Colonic mucosa (tissue), 4 donors: ENCODE measurements at regions not wholly inside any gene's neighbourhood (a gene's known extent, or its start where the extent isn't known, plus 50 kb on each side); places are given as distances from the start of the nearest gene placed in this dataset.

Source experiments
- DNase-seq: peaks from one replicate; pipeline ENCODE4 v3.0.0-alpha.2; 2020
- H3K27ac ChIP-seq: fragments of 200-600 bp; one replicate; pipeline ENCODE4 v1.8.0; 2021
- H3K27me3 ChIP-seq: fragments of 200-600 bp; one replicate; pipeline ENCODE4 v1.8.0; 2021
- H3K36me3 ChIP-seq: fragments of 200-600 bp; one replicate; pipeline ENCODE4 v1.8.0; 2021
- H3K4me1 ChIP-seq: fragments of 200-600 bp; one replicate; pipeline ENCODE4 v1.8.0; 2021; ENCODE audit warnings: mild to moderate bottlenecking
- H3K4me3 ChIP-seq: fragments of 200-600 bp; one replicate; pipeline ENCODE4 v1.8.0; 2021
- H3K9ac ChIP-seq, 2 donors: one replicate each; pipeline ENCODE4 v1.7.0; 2013; ENCODE audit warnings: control low read depth in 2 of 2, low read depth in 2 of 2, low read length in 2 of 2
- H3K9me3 ChIP-seq: fragments of 200-600 bp; one replicate; pipeline ENCODE4 v1.8.0; 2021
- CTCF ChIP-seq: fragments of 200-600 bp; IDR thresholded peaks from one replicate; pipeline ENCODE4 v1.8.0; 2022; ENCODE audit warnings: antibody characterized with exemption, mild to moderate bottlenecking
- intact Hi-C: fragments of 100-400 bp; cut with DNase I; formaldehyde crosslinking; loops from one replicate; pipeline ENCODE4 v1.14.1; 2022
- donor health status: healthy.
- donor health status: DM: no; HTN: no; CAD: no.
- donor health status: DM: no; HTN: no; CAD: no.

GRCh38 chr2:235348329-235348728 is 145.5 kb upstream of the AGAP1 start:
- intact Hi-C loops, result no loop called here
- H3K4me3 ChIP-seq, result no peak overlapping the region
- no peak for TF ChIP-seq CTCF
- no peaks in the 10 kb centered on the region for H3K27me3 ChIP-seq
- no peaks in the 10 kb centered on the region for H3K4me1 ChIP-seq
- no peaks in the 10 kb centered on the region for H3K9me3 ChIP-seq
- no peak overlapping the region for H3K27ac ChIP-seq
- no peak for DNase-seq
- no peak overlapping the region for H3K9ac ChIP-seq
- no peaks in the 10 kb centered on the region for H3K36me3 ChIP-seq

- H3K27me3 ChIP-seq, result no peaks in the 10 kb centered on the region
- H3K36me3 ChIP-seq, result no peaks in the 10 kb centered on the region
- DNase-seq, result no peak
- H3K9ac ChIP-seq, result no peak overlapping the region
- H3K9me3 ChIP-seq, result no peaks in the 10 kb centered on the region
- TF ChIP-seq CTCF, result no peak
- no peak overlapping the region for H3K4me3 ChIP-seq
- no peaks in the 10 kb centered on the region for H3K4me1 ChIP-seq
- no peak overlapping the region for H3K27ac ChIP-seq
- intact Hi-C loops, result no loop called here
These were observed 143.6 kb upstream of the AGAP1 start for GRCh38 chr2:235350234-235350633.

- H3K27me3 ChIP-seq, result no peaks in the 10 kb centered on the region
These were observed 141.3 kb upstream of the AGAP1 start for GRCh38 chr2:235352541-235352940.

GRCh38 chr2:235357881-235358280 is 136.0 kb upstream of the AGAP1 start:
- Histone ChIP-seq H3K9ac (no peak overlapping the region), H3K4me3 (no peak overlapping the region), H3K27me3 (no peaks in the 10 kb centered on the region), H3K9me3 (no peaks in the 10 kb centered on the region), H3K36me3 (no peaks in the 10 kb centered on the region), H3K27ac (no peak overlapping the region), H3K4me1 (no peaks in the 10 kb centered on the region)
- no peak for DNase-seq
- TF ChIP-seq CTCF, result no peak
- intact Hi-C loops, result no loop called here

More at GRCh38 chr2:235352541-235352940, 141.3 kb upstream of the AGAP1 start:
- no peak for TF ChIP-seq CTCF
- Histone ChIP-seq H3K4me1 (no peaks in the 10 kb centered on the region), H3K36me3 (no peaks in the 10 kb centered on the region), H3K27ac (no peak overlapping the region), H3K9ac (no peak overlapping the region), H3K9me3 (no peaks in the 10 kb centered on the region), H3K4me3 (no peak overlapping the region)
- intact Hi-C loops, result no loop called here
- no peak for DNase-seq

GRCh38 chr2:235358981-235359471 is 134.8 kb upstream of the AGAP1 start:
- H3K27me3 ChIP-seq, result no peaks in the 10 kb centered on the region
- no peak overlapping the region for H3K27ac ChIP-seq
- TF ChIP-seq CTCF, result no peak
- H3K9ac ChIP-seq, result no peak overlapping the region
- no peaks in the 10 kb centered on the region for H3K36me3 ChIP-seq
- H3K9me3 ChIP-seq, result no peaks in the 10 kb centered on the region
- no peaks in the 10 kb centered on the region for H3K4me1 ChIP-seq
- no peak overlapping the region for H3K4me3 ChIP-seq
- intact Hi-C loops, result no loop called here
- DNase-seq, result no peak

- Histone ChIP-seq H3K36me3 (no peaks in the 10 kb centered on the region), H3K4me3 (no peak overlapping the region), H3K9ac (no peak overlapping the region), H3K9me3 (no peaks in the 10 kb centered on the region), H3K27me3 (no peaks in the 10 kb centered on the region), H3K27ac (no peak overlapping the region), H3K4me1 (no peaks in the 10 kb centered on the region)
- intact Hi-C loops, result no loop called here
- no peak for TF ChIP-seq CTCF
- DNase-seq, result no peak
These were observed 133.4 kb upstream of the AGAP1 start for GRCh38 chr2:235360446-235360845.
